ENCODE measurements at regions not wholly inside any gene's neighbourhood (a gene's known extent, or its start where the extent isn't known, plus 50 kb on each side); places are given as distances from the start of the nearest gene placed in this dataset.

- TF ChIP-seq CTCF (IDR thresholded peaks at IDR 0.05) (no peak), POLR2A (IDR thresholded peaks at IDR 0.05; ENCODE audit: low read depth) (no peak)
Observed at GRCh38 chr2:235171550-235172031, 219.8 kb downstream of the SH3BP4 start.
